GM19395 (cell line): ENCODE measurements at regions not wholly inside any gene's neighbourhood (a gene's known extent, or its start where the extent isn't known, plus 50 kb on each side); places are given as distances from the start of the nearest gene placed in this dataset.

Source experiments
- ATAC-seq: cut with Tn5 transposase; IDR thresholded peaks from one replicate; pipeline ENCODE4 v1.9.1; 2021; ENCODE audit warnings: mild to moderate bottlenecking, moderate library complexity; ENCODE audit not compliant: unreplicated experiment

GRCh38 chr6:9957215-9957759, 457.6 kb downstream of the TFAP2A start:
- ATAC-seq: no peak

DNA sequence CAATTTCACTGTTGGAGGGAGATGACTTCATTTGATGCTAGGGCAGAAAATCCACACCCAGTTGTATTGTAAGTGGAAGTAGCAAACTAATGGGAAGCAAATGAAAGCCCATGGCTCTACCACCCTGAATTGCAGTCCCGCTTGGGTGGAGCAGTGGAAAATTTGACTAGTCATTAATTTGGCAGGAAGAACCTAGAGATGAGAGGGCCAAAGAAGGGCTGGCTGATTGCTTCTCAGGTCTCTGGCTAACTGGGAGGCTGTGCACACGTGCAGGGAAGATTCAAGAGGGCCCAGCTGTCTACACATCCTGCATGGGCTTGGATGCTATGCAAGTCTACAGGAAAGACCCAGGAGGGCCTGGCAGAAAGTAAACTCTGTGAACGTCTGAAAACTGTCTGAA, 466.2 kb downstream of the TFAP2A start:
- no peak for ATAC-seq

DNA sequence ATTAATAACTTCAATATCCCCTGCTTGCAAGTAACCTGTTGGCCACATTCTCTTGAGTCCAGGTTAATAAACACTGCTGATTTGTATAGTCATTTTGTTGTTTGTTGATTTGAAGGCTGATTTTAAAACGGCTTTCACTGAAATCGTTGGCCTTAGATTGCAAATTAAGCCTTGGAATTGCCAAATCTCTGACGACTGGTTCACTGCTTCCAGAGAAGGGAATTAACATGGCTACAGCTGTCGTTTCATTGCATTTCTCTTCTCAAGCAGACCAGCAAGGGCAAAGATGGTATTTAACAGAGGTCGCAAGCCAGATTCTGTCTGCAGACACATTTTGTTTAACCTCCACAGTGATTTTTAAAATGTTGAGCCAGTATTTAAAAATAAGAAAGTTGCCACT, 470.9 kb downstream of the TFAP2A start:
- no peak for ATAC-seq

GRCh38 chr6:9943026-9943425, 471.8 kb downstream of the TFAP2A start:
- no peak for ATAC-seq

- no peak for ATAC-seq
Observed at GRCh38 chr6:9942131-9942530, 472.7 kb downstream of the TFAP2A start.

DNA sequence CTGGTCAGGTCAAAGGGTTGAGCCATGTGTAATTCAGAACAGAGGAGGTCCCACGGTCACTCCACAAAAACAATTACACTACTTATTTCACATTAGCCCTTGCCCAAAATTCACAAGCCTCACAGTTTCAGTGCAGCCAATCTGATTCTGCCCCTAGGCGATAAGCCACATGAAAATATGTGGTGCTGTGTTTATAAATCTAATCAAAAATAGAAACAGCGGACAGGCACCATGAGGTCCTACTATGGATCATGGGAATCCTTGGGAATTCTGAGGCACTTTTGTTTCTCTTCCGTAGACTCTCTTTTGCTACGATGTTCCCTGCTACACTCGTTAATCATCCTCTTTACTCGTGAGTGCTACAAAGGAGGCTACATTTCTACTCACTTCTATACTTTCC, 476.1 kb downstream of the TFAP2A start:
- ATAC-seq: no peak

- no peak for ATAC-seq
Observed at GRCh38 chr6:9937031-9937763, 477.7 kb downstream of the TFAP2A start.

- no peak for ATAC-seq
Observed at GRCh38 chr6:9936551-9936950, 478.3 kb downstream of the TFAP2A start.

DNA sequence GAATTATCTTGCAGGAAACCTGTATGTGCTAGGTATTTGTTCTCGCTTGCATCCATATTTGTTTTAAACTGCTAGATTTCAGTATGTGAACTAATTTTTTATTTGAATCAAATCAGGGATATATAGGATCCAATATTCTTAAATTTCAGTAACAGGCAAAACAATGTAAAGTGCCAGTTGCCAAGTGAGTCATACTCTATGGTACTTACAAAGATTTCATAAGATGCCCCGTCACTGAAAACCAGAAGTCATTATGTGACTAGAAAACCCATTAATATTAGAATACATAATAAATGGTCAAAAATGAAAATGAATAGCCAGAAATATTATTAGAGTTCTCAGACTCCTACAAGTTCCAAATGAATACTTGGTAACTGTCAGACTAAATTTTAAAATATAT, 481.2 kb downstream of the TFAP2A start:
- ATAC-seq: no peak

- ATAC-seq: no peak
Observed at GRCh38 chr6:9927275-9927674, 487.6 kb downstream of the TFAP2A start.

DNA sequence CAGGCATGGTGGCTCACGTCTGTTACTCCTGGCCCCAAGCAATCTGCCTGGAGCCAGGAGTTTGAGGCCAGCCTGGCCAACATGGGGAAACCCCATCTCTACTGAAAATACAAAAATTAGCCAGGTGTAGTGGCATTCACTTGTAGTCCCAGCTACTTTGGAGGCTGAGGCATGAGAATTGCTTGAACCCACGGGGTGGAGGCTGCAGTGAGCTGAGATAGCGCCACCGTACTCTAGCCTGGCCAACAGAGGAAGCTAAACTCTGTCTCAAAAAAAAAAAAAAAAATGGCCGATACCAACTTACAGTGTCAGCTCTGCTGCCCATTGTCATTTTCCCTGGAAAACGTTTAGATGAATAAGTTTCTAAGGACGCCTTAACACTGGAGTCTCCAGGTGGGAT, 489.9 kb downstream of the TFAP2A start:
- no peak for ATAC-seq

DNA sequence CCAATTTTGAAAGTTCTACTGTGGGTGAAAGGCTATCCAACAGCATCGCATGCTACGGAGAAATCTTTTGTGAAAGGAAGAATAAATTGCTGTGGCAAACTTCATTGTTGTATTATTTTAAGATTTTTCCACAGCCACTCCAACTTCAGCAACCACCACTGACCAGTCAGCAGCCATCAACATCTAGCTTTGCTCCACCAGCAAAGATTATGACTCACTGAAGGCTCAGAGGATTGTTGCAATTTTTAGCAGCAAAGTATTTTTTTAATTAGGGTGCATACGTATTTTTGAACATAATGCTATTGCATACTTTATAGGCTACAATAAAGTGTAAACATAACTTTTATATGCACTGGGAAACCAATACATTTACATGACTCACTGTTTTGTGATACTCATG, 493.5 kb downstream of the TFAP2A start:
- no peak for ATAC-seq

- ATAC-seq: no peak
Observed at GRCh38 chr6:9914951-9915350, 499.9 kb downstream of the TFAP2A start.

GRCh38 chr6:9901376-9901775, 513.5 kb downstream of the TFAP2A start:
- no peak for ATAC-seq

- no peak for ATAC-seq
Observed at GRCh38 chr6:9896806-9897205, 518.1 kb downstream of the TFAP2A start.

GRCh38 chr6:9890893-9891292, 524.0 kb downstream of the TFAP2A start:
- no peak for ATAC-seq

DNA sequence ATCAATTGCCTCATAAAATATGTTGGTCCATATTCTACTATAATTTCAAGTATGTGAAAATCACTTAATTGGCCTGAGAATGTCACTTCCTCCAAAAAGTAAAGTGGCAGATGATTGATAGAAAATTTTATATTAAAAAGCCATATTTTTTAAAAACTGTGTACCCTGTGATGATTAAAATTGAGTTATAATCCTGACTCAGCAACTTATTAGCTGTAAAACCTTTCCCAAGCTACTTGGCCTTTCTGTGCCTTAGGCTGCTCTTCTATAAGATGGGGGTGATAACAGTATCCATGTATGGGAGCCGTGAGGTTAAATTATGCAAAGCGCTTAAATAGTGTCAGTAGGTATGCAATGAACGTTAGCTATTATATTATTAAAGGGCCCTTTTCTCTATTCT, 524.4 kb downstream of the TFAP2A start:
- ATAC-seq: no peak

DNA sequence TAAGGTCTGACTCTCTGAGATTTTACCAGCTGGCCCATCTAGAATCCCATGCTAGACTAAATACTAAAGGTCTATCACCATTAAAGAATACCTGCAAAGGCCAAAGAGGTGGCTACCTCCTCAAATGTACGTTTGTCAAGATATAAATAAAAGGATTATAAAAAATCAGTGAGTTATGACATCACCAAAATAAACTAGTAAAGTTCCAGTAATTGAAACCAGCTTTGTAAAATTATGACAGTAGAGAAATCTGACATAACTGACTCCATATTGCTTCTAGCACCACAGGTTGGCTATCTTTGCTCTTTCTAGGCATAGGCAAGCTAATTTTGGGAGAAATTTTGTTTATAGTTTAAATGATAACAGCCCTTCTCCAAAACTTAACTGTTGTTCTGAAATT, 536.3 kb downstream of the TFAP2A start:
- ATAC-seq: no peak

GRCh38 chr6:9875605-9876353, 539.1 kb downstream of the TFAP2A start:
- ATAC-seq: no peak

- ATAC-seq: no peak
Observed at GRCh38 chr6:9862603-9863167, 552.2 kb downstream of the TFAP2A start.

DNA sequence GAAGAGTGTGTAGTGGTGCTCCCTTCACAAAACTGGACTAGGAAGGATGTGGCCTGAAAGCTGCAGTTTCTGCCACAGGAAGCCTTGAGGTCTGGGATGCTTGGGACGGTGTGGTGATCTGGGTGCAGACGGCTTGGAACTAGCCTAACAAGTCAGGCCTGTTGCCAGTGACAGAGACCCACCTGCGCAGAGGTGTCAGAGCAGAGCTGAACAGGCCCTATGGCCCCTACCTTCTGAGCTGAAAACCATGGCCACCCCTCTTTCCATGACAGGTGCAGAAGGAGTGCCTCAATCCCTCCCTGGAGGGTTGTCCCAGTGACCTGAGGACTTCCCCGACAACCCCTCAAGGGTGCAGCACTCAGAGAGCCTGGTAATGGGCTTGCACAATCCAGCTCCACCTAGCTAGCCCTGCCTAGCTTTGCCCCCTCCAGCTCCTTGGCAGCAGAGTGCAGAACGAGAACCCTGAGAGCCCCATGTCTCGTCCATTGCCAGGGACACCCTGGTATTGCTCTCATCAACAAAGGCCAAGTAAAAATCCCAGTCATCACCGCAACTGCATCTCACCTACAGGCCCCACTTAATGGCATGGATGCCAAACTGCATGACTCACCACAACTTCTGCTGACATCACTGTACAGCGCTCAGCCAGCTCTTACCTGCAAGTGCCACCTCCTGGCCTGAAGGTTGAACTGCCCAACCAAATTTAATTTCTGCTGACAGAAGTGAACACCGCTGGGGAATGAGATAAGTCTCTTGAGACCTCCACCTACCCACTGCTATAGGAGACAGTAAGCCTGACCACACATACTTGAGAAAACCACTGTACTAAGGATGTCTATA, 563.1 kb downstream of the TFAP2A start:
- no peak for ATAC-seq
